ENCODE measurements at regions not wholly inside any gene's neighbourhood (a gene's known extent, or its start where the extent isn't known, plus 50 kb on each side); places are given as distances from the start of the nearest gene placed in this dataset.

DNA sequence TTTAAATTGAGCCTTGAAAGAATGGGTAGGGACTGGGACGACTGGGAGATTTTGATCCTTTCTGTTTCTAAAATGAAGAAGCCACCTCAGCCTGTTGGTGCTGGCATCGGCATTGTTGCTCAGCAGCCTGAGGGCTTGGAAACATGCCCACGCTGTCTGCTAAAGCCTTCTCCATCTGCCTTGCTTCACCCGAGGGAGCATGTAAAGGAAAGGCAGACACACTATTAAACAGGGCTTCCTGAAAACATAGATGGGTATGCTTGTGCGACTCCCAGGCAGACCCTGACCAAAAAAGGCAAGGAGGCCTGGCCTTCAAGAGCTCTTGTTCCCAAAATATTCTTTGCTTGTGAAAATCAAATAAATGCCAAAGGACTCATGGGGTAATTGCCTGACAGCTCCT lies 84.2 kb upstream of the SLC4A7 start:
- TF ChIP-seq, protein P1, sequence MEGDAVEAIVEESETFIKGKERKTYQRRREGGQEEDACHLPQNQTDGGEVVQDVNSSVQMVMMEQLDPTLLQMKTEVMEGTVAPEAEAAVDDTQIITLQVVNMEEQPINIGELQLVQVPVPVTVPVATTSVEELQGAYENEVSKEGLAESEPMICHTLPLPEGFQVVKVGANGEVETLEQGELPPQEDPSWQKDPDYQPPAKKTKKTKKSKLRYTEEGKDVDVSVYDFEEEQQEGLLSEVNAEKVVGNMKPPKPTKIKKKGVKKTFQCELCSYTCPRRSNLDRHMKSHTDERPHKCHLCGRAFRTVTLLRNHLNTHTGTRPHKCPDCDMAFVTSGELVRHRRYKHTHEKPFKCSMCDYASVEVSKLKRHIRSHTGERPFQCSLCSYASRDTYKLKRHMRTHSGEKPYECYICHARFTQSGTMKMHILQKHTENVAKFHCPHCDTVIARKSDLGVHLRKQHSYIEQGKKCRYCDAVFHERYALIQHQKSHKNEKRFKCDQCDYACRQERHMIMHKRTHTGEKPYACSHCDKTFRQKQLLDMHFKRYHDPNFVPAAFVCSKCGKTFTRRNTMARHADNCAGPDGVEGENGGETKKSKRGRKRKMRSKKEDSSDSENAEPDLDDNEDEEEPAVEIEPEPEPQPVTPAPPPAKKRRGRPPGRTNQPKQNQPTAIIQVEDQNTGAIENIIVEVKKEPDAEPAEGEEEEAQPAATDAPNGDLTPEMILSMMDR (IDR thresholded peaks at IDR 0.05): no peak
- no peak for TF ChIP-seq POLR2A (IDR thresholded peaks at IDR 0.05)
- H3K27me3 ChIP-seq: no peaks in the 10 kb centered on the region
- H3K9me3 ChIP-seq: no peaks in the 10 kb centered on the region
- no peak overlapping the region for H3K4me3 ChIP-seq
- DNase-seq (peak in 3 of 4 donors; percentile 41 to 50 (median 48)), ATAC-seq (no peak)
- H3K27ac ChIP-seq: no peak overlapping the region
- no peaks in the 10 kb centered on the region for H3K36me3 ChIP-seq (replicated peaks in 1 of 2; ENCODE audit: insufficient read depth in 1 of 2, low read depth in 2 of 2)
- WGBS, 2 donors: 45 to 58% methylated on average over 4 to 5 of the region's 5 CpGs
- intact Hi-C loops (cut with DNase I): no loop called here
- no peaks in the 10 kb centered on the region for H3K4me1 ChIP-seq

DNA sequence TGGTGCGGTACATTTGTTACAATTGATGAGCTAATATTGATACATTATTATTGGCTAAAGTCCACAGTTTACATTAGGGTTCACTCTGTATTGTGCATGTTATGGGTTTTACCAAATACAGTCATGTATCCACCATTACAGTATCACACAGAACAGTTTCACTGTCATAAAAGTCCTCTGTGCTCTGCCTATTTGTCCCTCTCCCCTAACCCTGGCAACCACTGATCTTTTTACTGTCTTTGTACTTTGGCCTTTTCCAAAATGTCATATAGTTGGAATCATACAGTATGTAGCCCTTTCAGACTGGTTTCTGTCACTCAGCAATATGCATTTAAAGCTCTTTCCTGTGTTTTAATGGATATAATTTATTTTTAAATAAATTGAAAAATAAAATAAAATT lies 83.1 kb upstream of the SLC4A7 start:
- ATAC-seq (no peak), DNase-seq (no peak)
- Histone ChIP-seq H3K36me3 (replicated peaks in 1 of 2; ENCODE audit: insufficient read depth in 1 of 2, low read depth in 2 of 2) (no peaks in the 10 kb centered on the region), H3K27ac (no peak overlapping the region), H3K4me1 (no peaks in the 10 kb centered on the region), H3K4me3 (no peak overlapping the region), H3K9me3 (no peaks in the 10 kb centered on the region), H3K27me3 (no peaks in the 10 kb centered on the region)
- TF ChIP-seq, protein P1 (IDR thresholded peaks at IDR 0.05): no peak
- TF ChIP-seq POLR2A (IDR thresholded peaks at IDR 0.05): no peak
- 75 to 82% methylated on average over 1 of the region's 1 CpG for WGBS, 2 donors
- intact Hi-C loops (cut with DNase I): no loop called here

DNA sequence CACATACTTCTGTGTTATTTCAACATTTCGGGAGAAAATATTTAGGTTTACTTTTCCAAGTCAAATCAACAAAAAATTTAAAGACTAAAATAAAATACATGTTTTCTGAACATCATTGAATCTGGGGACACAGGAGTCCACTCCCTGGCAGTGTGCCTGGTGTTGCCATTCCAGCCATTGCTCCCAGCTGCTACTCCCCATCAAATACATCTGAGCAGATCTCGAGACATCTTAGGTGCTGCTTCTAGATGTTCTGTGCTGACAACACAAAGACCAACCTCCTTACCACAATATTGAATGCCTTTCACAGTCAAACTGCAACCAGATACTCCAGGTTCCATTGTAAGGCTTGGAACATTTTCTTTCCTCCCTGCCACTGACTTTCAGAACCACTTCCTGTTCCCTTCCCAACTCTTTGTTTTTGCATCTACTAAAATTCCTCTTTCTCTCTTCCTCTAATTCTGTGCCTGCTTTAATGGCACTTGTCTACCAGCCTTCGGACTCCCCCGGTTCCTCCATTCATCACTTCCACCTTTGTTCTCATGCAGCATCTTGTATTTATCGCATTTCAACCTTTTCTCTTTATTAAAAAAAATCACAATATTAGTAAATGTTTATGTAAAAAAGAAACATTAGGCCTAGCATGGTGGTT lies 81.1 kb upstream of the SLC4A7 start:
- no peak for ATAC-seq
- no peak for DNase-seq
- Histone ChIP-seq H3K27ac (no peak overlapping the region), H3K36me3 (replicated peaks in 1 of 2; ENCODE audit: insufficient read depth in 1 of 2, low read depth in 2 of 2) (no peaks in the 10 kb centered on the region), H3K4me1 (no peaks in the 10 kb centered on the region), H3K4me3 (no peak overlapping the region), H3K9me3 (no peaks in the 10 kb centered on the region), H3K27me3 (no peaks in the 10 kb centered on the region)
- intact Hi-C loops (cut with DNase I): no loop called here
- 80 to 85% methylated on average over 5 of the region's 5 CpGs for WGBS, 2 donors
- no peak for TF ChIP-seq POLR2A (IDR thresholded peaks at IDR 0.05)
- TF ChIP-seq, protein P1 (IDR thresholded peaks at IDR 0.05): no peak

- DNase-seq (no peak), ATAC-seq (no peak)
- intact Hi-C loops (cut with DNase I): no loop called here
- H3K27me3 ChIP-seq: no peaks in the 10 kb centered on the region
- no peak overlapping the region for H3K27ac ChIP-seq
- TF ChIP-seq POLR2A (IDR thresholded peaks at IDR 0.05): no peak
- TF ChIP-seq, protein P1 (IDR thresholded peaks at IDR 0.05): no peak
- WGBS, 2 donors: 90 to 98% methylated on average over 3 of the region's 3 CpGs
- no peaks in the 10 kb centered on the region for H3K9me3 ChIP-seq
- no peaks in the 10 kb centered on the region for H3K4me1 ChIP-seq
- H3K36me3 ChIP-seq (replicated peaks in 1 of 2; ENCODE audit: insufficient read depth in 1 of 2, low read depth in 2 of 2): no peaks in the 10 kb centered on the region
- H3K4me3 ChIP-seq: no peak overlapping the region
Measured at GRCh38 chr3:27561576-27561975, 77.4 kb upstream of the SLC4A7 start.

- Histone ChIP-seq H3K4me3 (no peak overlapping the region), H3K4me1 (no peaks in the 10 kb centered on the region), H3K27ac (no peak overlapping the region), H3K9me3 (no peaks in the 10 kb centered on the region), H3K36me3 (replicated peaks in 1 of 2; ENCODE audit: insufficient read depth in 1 of 2, low read depth in 2 of 2) (no peaks in the 10 kb centered on the region), H3K27me3 (no peaks in the 10 kb centered on the region)
- DNase-seq: no peak
- intact Hi-C loops (cut with DNase I): no loop called here
- no peak for ATAC-seq
- 91 to 95% methylated on average over 7 to 11 of the region's 11 CpGs for WGBS, 2 donors
- no peak for TF ChIP-seq POLR2A (IDR thresholded peaks at IDR 0.05)
- TF ChIP-seq, protein P1 (IDR thresholded peaks at IDR 0.05): no peak
Measured at GRCh38 chr3:27560484-27561056, 76.4 kb upstream of the SLC4A7 start.

Measured in body of pancreas (tissue), 4 donors.